Suprapubic skin (tissue), 4 donors: ENCODE measurements at regions not wholly inside any gene's neighbourhood (a gene's known extent, or its start where the extent isn't known, plus 50 kb on each side); places are given as distances from the start of the nearest gene placed in this dataset.

Experiments used
- DNase-seq, 2 donors: peaks; one replicate each; pipeline ENCODE4 v3.0.0-alpha.2; 2019; ENCODE audit warnings: low spot score in 2 of 2
- H3K27ac ChIP-seq: fragments of 200-600 bp; sonication (generic); one replicate; pipeline ENCODE4 v1.5.1; 2019
- H3K27me3 ChIP-seq: fragments of 200-600 bp; sonication (generic); one replicate; pipeline ENCODE4 v1.5.1; 2019
- H3K36me3 ChIP-seq: fragments of 200-600 bp; sonication (generic); one replicate; pipeline ENCODE4 v1.5.1; 2019
- H3K4me1 ChIP-seq: fragments of 200-600 bp; sonication (generic); one replicate; pipeline ENCODE4 v1.5.1; 2019
- H3K4me3 ChIP-seq: fragments of 200-600 bp; sonication (generic); one replicate; pipeline ENCODE4 v1.5.1; 2019; ENCODE audit warnings: mild to moderate bottlenecking
- H3K9me3 ChIP-seq: fragments of 200-600 bp; sonication (generic); one replicate; pipeline ENCODE4 v1.5.1; 2019
- EP300 ChIP-seq: sonication (generic); formaldehyde crosslinking; IDR thresholded peaks from one replicate; pipeline ENCODE4 v1.6.1; 2017; ENCODE audit warnings: antibody characterized with exemption
- POLR2A ChIP-seq, 2 donors: fragments of 450-650 bp; IDR thresholded peaks; one replicate each; pipeline ENCODE4 v1.6.1; 2017; ENCODE audit warnings: antibody characterized with exemption in 2 of 2, mild to moderate bottlenecking in 2 of 2, moderate library complexity in 2 of 2
- POLR2AphosphoS5 ChIP-seq, 3 donors: sonication (generic); formaldehyde crosslinking; IDR thresholded peaks; one replicate each; pipeline ENCODE4 v1.6.1; 2017; ENCODE audit warnings: antibody characterized with exemption in 3 of 3
- WGBS: methylation state at CpG from one replicate; pipeline ENCODE4 v1.1.5; 2018; 5-methylcytosine and 5-hydroxymethylcytosine counted together
- TF ChIP-seq, protein P1 (sequence below), 2 donors: fragments of 200-600 bp in 1 of 2; fragments of 450-650 bp in 1 of 2; sonication (generic) in 1 of 2; IDR thresholded peaks; one replicate each; pipeline ENCODE4 v1.5.1; 2016 to 2019; ENCODE audit warnings: antibody characterized with exemption in 2 of 2, mild to moderate bottlenecking in 1 of 2, moderate library complexity in 1 of 2

DNA sequence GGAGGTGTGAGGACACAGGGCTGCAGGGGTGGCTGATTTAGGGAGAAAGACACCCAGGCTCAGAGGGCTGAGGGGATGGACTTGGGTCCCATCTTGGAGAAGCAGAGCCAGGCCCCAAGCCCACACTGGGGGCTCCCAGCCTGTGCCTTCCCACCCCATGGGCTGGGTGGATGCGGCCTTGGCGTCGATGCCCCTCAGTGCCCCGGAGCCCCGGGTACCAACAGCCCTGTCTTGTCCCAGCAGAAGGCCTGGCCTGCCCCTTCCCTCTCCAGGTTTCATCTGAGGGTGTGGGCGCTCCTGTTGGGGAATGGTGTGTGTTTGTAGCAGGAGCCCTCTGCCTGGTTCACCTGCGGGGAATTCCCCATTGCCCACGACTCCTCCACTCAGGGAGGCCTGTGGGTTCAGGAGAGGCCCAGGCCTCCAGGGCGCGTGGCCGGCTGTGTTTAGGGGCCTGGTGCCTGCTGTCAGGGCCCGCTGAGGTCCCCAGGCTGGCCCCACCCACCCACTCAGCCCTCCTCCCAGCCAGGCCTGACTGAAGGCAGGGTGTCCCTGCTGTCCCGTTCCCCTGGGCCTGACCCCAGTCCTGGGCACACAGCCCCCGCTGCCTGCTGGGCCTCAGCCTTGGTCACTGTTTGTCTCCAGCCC, 51.1 kb upstream of the BEGAIN start:
- H3K9me3 ChIP-seq: no peaks in the 10 kb centered on the region
- H3K27me3 ChIP-seq: peaks cover 25% of the 10 kb centered on the region
- 93% methylated on average over 11 of the region's 14 CpGs for WGBS
- no peak overlapping the region for H3K4me3 ChIP-seq
- TF ChIP-seq POLR2A (IDR thresholded peaks at IDR 0.05) (no peak), EP300 (no peak), POLR2AphosphoS5 (IDR thresholded peaks at IDR 0.05) (no peak)
- TF ChIP-seq, protein P1, sequence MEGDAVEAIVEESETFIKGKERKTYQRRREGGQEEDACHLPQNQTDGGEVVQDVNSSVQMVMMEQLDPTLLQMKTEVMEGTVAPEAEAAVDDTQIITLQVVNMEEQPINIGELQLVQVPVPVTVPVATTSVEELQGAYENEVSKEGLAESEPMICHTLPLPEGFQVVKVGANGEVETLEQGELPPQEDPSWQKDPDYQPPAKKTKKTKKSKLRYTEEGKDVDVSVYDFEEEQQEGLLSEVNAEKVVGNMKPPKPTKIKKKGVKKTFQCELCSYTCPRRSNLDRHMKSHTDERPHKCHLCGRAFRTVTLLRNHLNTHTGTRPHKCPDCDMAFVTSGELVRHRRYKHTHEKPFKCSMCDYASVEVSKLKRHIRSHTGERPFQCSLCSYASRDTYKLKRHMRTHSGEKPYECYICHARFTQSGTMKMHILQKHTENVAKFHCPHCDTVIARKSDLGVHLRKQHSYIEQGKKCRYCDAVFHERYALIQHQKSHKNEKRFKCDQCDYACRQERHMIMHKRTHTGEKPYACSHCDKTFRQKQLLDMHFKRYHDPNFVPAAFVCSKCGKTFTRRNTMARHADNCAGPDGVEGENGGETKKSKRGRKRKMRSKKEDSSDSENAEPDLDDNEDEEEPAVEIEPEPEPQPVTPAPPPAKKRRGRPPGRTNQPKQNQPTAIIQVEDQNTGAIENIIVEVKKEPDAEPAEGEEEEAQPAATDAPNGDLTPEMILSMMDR (IDR thresholded peaks at IDR 0.05): no peak
- no peaks in the 10 kb centered on the region for H3K36me3 ChIP-seq
- no peak overlapping the region for H3K27ac ChIP-seq
- DNase-seq: no peak
- H3K4me1 ChIP-seq: peaks cover 3% of the 10 kb centered on the region

DNA sequence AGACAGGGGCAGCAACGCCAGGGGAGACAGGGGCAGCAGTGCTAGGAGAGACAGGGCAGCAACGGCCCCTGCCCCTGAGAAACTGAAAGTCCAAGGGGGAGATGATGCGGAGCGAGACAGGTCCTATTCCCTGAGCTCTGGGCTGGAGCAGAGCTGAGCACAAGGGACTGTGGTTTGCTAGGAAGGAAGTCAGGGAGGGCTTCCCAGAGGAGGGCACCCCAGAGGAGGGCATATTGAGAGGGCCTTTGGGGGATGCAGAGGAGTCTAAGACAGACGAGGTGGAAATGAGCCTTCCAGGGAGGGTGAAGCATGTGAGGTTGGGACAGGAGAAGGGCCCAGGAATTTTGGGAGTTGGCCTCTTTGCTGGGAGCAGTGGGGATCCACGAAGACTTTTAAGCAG, 52.1 kb upstream of the BEGAIN start:
- Histone ChIP-seq H3K4me1 (peaks cover under 1% of the 10 kb centered on the region), H3K9me3 (no peaks in the 10 kb centered on the region), H3K4me3 (no peak overlapping the region), H3K36me3 (no peaks in the 10 kb centered on the region), H3K27ac (no peak overlapping the region), H3K27me3 (peaks cover 17% of the 10 kb centered on the region)
- TF ChIP-seq POLR2AphosphoS5 (IDR thresholded peaks at IDR 0.05): no peak
- TF ChIP-seq, protein P1 (IDR thresholded peaks at IDR 0.05): no peak
- no peak for TF ChIP-seq EP300
- TF ChIP-seq POLR2A (IDR thresholded peaks at IDR 0.05): no peak
- no peak for DNase-seq
- 85% methylated on average over 5 of the region's 6 CpGs for WGBS

DNA sequence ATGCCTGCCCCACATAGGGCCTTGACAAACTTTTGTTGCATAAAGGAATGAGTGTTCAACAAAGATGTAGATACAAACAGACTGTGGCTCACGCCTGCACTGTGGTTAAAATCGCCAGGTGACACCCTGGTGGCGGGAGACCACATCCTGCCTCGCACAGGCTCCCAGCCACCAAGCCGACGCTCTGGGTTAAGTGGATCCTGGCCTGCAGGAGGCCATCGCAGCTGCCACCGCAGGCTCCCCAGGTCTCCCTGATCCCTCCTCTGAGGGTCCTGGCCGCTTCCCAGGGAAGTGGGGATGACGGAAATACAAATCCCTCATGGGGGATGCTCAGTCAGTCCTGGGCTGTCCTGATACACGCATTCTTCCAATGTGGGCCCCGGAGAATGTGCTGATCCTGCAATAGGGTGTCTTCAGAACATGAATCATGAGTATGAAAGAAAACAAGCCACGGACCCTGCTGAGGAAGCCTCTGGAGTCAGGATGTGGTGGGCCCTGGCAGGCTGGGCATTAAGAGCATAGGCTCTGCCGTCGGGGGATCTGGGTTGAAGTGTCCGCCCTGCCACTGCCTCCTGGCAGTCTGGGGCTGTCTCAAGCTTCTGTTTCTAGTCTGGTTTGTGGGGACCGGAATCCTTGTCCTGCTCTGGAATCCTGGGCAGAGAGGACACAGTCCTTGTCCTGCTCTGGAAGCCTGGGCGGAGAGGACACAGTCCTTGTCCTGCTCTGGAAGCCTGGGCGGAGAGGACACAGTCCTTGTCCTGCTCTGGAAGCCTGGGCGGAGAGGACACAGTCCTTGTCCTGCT, 53.5 kb upstream of the BEGAIN start:
- Histone ChIP-seq H3K4me3 (no peak overlapping the region), H3K9me3 (no peaks in the 10 kb centered on the region), H3K27me3 (peaks cover 3% of the 10 kb centered on the region), H3K27ac (no peak overlapping the region), H3K4me1 (peaks cover 5% of the 10 kb centered on the region), H3K36me3 (no peaks in the 10 kb centered on the region)
- TF ChIP-seq, protein P1 (IDR thresholded peaks at IDR 0.05): no peak
- TF ChIP-seq POLR2AphosphoS5 (IDR thresholded peaks at IDR 0.05): no peak
- no peak for TF ChIP-seq EP300
- no peak for TF ChIP-seq POLR2A (IDR thresholded peaks at IDR 0.05)
- no peak for DNase-seq
- 87% methylated on average over 14 of the region's 20 CpGs for WGBS

DNA sequence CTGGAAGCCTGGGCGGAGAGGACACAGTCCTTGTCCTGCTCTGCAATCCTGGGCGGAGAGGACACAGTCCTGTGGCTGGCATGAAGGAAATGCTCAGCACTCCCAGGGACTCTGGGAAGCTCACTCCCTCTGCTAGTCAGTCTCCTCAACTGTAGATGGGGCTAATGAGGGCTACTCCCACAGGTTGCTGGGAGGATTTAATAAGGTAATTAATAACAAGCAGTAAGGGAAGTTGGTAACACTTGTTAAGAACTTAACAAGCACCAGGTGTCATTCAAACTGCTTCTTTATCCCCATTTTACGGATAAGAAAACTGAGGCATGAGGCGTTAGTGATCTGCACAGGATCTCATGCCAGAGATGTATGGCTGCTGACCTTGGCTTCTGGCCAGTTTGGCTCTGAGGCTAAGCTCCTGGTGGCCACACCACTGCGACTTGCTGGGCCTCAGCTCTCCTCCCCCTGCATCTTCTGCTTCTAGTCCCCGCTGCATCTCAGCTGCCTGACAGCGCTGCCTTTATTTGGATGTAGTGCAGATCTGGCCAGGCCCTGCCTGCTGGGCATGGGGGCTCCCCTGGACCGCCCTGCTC, 54.1 kb upstream of the BEGAIN start:
- Histone ChIP-seq H3K36me3 (no peaks in the 10 kb centered on the region), H3K4me3 (no peak overlapping the region), H3K9me3 (no peaks in the 10 kb centered on the region), H3K27ac (no peak overlapping the region), H3K4me1 (peaks cover 6% of the 10 kb centered on the region), H3K27me3 (no peaks in the 10 kb centered on the region)
- DNase-seq: no peak
- TF ChIP-seq EP300: no peak
- TF ChIP-seq, protein P1 (IDR thresholded peaks at IDR 0.05): no peak
- no peak for TF ChIP-seq POLR2A (IDR thresholded peaks at IDR 0.05)
- TF ChIP-seq POLR2AphosphoS5 (IDR thresholded peaks at IDR 0.05): no peak
- 83% methylated on average over 8 of the region's 8 CpGs for WGBS

DNA sequence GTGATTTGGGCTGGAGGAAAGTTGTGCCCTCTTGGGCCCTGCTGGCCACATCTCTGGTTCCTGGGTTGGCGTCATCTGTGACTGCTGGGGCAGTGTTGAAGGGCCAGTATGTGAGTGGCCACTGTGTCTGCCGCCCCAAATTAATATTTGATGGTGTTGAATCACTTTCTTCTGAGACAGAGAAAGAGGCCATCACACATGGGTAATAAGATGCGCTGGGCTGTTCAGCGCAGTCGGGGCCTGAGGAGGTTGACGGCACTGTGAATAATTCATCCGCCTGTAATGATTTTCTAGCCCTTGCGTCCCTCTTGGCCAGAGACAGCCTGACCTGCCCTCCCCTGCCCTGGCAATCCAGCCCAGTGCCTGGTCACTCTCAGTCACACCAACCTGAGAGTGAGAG, 56.2 kb upstream of the BEGAIN start:
- 96% methylated on average over 7 of the region's 8 CpGs for WGBS
- Histone ChIP-seq H3K4me3 (no peak overlapping the region), H3K4me1 (peaks cover 6% of the 10 kb centered on the region), H3K9me3 (no peaks in the 10 kb centered on the region), H3K27me3 (no peaks in the 10 kb centered on the region), H3K36me3 (no peaks in the 10 kb centered on the region), H3K27ac (no peak overlapping the region)
- DNase-seq: no peak
- TF ChIP-seq EP300 (no peak), POLR2A (IDR thresholded peaks at IDR 0.05) (no peak), POLR2AphosphoS5 (IDR thresholded peaks at IDR 0.05) (no peak)
- TF ChIP-seq, protein P1 (IDR thresholded peaks at IDR 0.05): no peak
